IMR-90 (cell line): ENCODE measurements at regions not wholly inside any gene's neighbourhood (a gene's known extent, or its start where the extent isn't known, plus 50 kb on each side); places are given as distances from the start of the nearest gene placed in this dataset.

Experiments used
- BHLHE40 ChIP-seq: fragments of 150-350 bp; IDR thresholded peaks from 2 replicates; pipeline ENCODE4 v1.6.1; 2016; ENCODE audit warnings: mild to moderate bottlenecking, low read depth, low read length
- CEBPB ChIP-seq: IDR thresholded peaks from 2 replicates; pipeline ENCODE4 v1.6.1; 2012; ENCODE audit warnings: low read depth, low read length, improper control_type of control experiment
- CTCF ChIP-seq: conservative IDR thresholded peaks from 2 replicates; pipeline ENCODE4 v1.5.1; 2012; ENCODE audit warnings: mild to moderate bottlenecking, low read depth, low read length, improper control_type of control experiment
- ELK1 ChIP-seq: fragments of 150-350 bp; IDR thresholded peaks from 2 replicates; pipeline ENCODE4 v1.6.1; 2016; ENCODE audit warnings: low read depth, mild to moderate bottlenecking, low read length, moderate library complexity, borderline replicate concordance
- MAFK ChIP-seq: IDR thresholded peaks from 2 replicates; pipeline ENCODE4 v1.6.1; 2012; ENCODE audit warnings: low read depth, low read length, improper control_type of control experiment
- MXI1 ChIP-seq: IDR thresholded peaks from 2 replicates; pipeline ENCODE4 v1.6.1; 2012; ENCODE audit warnings: low read depth, mild to moderate bottlenecking, low read length, moderate library complexity, borderline replicate concordance
- NFE2L2 ChIP-seq: fragments of 150-350 bp; IDR thresholded peaks from 2 replicates; pipeline ENCODE4 v1.6.1; 2016; ENCODE audit warnings: low read depth, mild to moderate bottlenecking, low read length
- POLR2A ChIP-seq: IDR thresholded peaks from 2 replicates; pipeline ENCODE4 v1.6.1; 2012; ENCODE audit warnings: mild to moderate bottlenecking, low read depth, low read length
- RAD21 ChIP-seq: IDR thresholded peaks from 2 replicates; pipeline ENCODE4 v1.6.1; 2012; ENCODE audit warnings: low read length, improper control_type of control experiment
- RCOR1 ChIP-seq: IDR thresholded peaks from 2 replicates; pipeline ENCODE4 v1.6.1; 2012; ENCODE audit warnings: mild to moderate bottlenecking, low read length, improper control_type of control experiment; ENCODE audit not compliant: insufficient replicate concordance
- RFX5 ChIP-seq: IDR thresholded peaks from 2 replicates; pipeline ENCODE4 v1.8.0; 2012; ENCODE audit warnings: low read depth, mild to moderate bottlenecking, low read length, moderate library complexity
- SMC3 ChIP-seq: fragments of 150-350 bp; IDR thresholded peaks from 2 replicates; pipeline ENCODE4 v1.6.1; 2016; ENCODE audit warnings: low read depth, mild to moderate bottlenecking, antibody characterized with exemption, low read length, moderate library complexity
- USF2 ChIP-seq: fragments of 150-350 bp; IDR thresholded peaks from 2 replicates; pipeline ENCODE4 v1.6.1; 2017; ENCODE audit warnings: mild to moderate bottlenecking, antibody characterized with exemption, low read length, low read depth

- no peak for TF ChIP-seq CTCF
- TF ChIP-seq RAD21: no peak
- TF ChIP-seq MXI1: no peak
- TF ChIP-seq SMC3: no peak
- TF ChIP-seq RFX5: no peak
- TF ChIP-seq NFE2L2: no peak
- no peak for TF ChIP-seq USF2
- no peak for TF ChIP-seq BHLHE40
- no peak for TF ChIP-seq POLR2A
- TF ChIP-seq RCOR1: no peak
- no peak for TF ChIP-seq MAFK
- TF ChIP-seq CEBPB: no peak
- no peak for TF ChIP-seq ELK1
These were observed 190.2 kb downstream of the INHBB start for GRCh38 chr2:120536141-120536540.
